ENCODE measurements at regions not wholly inside any gene's neighbourhood (a gene's known extent, or its start where the extent isn't known, plus 50 kb on each side); places are given as distances from the start of the nearest gene placed in this dataset.

DNA sequence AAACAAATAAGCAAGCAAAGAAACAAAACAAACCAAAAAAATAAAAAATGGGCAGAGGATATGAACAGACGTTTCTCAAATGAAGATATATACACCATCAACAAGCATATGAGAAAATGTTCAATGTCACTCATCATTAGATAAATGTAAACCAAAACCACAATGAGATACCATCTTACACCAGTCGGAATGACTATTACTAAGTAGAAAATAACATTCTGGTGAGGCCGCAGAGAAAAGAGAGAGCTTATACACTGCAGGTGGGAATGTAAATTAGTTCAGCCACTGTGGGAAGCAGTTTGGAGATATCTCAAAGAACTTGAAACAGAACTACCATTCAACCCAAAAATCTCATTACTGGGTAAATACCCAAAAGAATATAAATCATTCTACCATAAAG is 321.0 kb upstream of the SLIT2 start:
- Histone ChIP-seq H3K27ac (ENCODE audit: insufficient read depth, low read depth, low read length) (no peak overlapping the region), H3K36me3 (ENCODE audit: control insufficient read depth in 2 of 2, extremely low read depth in 1 of 2, insufficient read depth in 2 of 2, low read length in 2 of 2) (no peaks in the 10 kb centered on the region), H2AFZ (ENCODE audit: low read depth, low read length) (no peak overlapping the region), H3K9me3 (replicated peaks; ENCODE audit: control insufficient read depth, insufficient read depth, low read length) (no peaks in the 10 kb centered on the region), H3K4me3 (replicated peaks in 1 of 3; ENCODE audit: insufficient read depth in 1 of 3, low read depth in 1 of 3, low read length in 3 of 3) (no peak overlapping the region), H3K27me3 (ENCODE audit: control insufficient read depth in 2 of 2, insufficient read depth in 2 of 2, low read length in 2 of 2) (no peaks in the 10 kb centered on the region), H3K4me2 (ENCODE audit: insufficient read depth, low read length) (no peak overlapping the region), H3K4me1 (ENCODE audit: control insufficient read depth, extremely low read depth, insufficient read depth, low read length) (no peaks in the 10 kb centered on the region), H3K9me1 (replicated peaks; ENCODE audit: control insufficient read depth, extremely low read depth, insufficient read depth, low read length) (no peaks in the 10 kb centered on the region), H3K9ac (replicated peaks; ENCODE audit: extremely low read depth, insufficient read depth, low read length) (no peak overlapping the region), H4K20me1 (replicated peaks; ENCODE audit: control insufficient read depth, extremely low read depth, insufficient read depth, low read length) (no peaks in the 10 kb centered on the region), H3K79me2 (ENCODE audit: control insufficient read depth, insufficient read depth, low read length) (no peaks in the 10 kb centered on the region)
- dilution Hi-C loops (cut with MboI; ENCODE audit: extremely low pct_ligation_motif_present, low sequenced_read_pairs) (no loop called here), intact Hi-C loops (cut with micrococcal nuclease) (no loop called here)
- no TSS peak for BruUV-seq (replicated peaks)
- ChIA-PET POLR2A (no interaction called here), CTCF (no interaction called here)
- TF ChIP-seq POLR2A (IDR thresholded peaks at IDR 0.05; ENCODE audit: low read depth, low read length), result no peak
- TF ChIP-seq, protein P1, sequence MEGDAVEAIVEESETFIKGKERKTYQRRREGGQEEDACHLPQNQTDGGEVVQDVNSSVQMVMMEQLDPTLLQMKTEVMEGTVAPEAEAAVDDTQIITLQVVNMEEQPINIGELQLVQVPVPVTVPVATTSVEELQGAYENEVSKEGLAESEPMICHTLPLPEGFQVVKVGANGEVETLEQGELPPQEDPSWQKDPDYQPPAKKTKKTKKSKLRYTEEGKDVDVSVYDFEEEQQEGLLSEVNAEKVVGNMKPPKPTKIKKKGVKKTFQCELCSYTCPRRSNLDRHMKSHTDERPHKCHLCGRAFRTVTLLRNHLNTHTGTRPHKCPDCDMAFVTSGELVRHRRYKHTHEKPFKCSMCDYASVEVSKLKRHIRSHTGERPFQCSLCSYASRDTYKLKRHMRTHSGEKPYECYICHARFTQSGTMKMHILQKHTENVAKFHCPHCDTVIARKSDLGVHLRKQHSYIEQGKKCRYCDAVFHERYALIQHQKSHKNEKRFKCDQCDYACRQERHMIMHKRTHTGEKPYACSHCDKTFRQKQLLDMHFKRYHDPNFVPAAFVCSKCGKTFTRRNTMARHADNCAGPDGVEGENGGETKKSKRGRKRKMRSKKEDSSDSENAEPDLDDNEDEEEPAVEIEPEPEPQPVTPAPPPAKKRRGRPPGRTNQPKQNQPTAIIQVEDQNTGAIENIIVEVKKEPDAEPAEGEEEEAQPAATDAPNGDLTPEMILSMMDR (IDR thresholded peaks at IDR 0.05; ENCODE audit: extremely low read depth in 1 of 2, insufficient read depth in 1 of 2, low read depth in 1 of 2, low read length in 2 of 2), result no peak
- TF ChIP-seq FOS (IDR thresholded peaks at IDR 0.05; ENCODE audit: borderline replicate concordance, insufficient read depth, low read length), result no peak
- TF ChIP-seq, protein P2, sequence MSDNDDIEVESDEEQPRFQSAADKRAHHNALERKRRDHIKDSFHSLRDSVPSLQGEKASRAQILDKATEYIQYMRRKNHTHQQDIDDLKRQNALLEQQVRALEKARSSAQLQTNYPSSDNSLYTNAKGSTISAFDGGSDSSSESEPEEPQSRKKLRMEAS (IDR thresholded peaks at IDR 0.05; ENCODE audit: insufficient read depth, insufficient read length), result no peak
- no peak for TF ChIP-seq EZH2 (IDR thresholded peaks at IDR 0.05; ENCODE audit: borderline replicate concordance, low read depth, low read length, severe bottlenecking)
- no peak for TF ChIP-seq MYC (IDR thresholded peaks at IDR 0.05; ENCODE audit: low read depth, low read length)
- TF ChIP-seq POLR2AphosphoS5 (IDR thresholded peaks at IDR 0.05; ENCODE audit: insufficient read depth, low read depth, low read length), result no peak
- no peak for TF ChIP-seq JUN (IDR thresholded peaks at IDR 0.05; ENCODE audit: borderline replicate concordance, insufficient read depth, insufficient read length, low read depth)
- no peak for TF ChIP-seq GATA2 (IDR thresholded peaks at IDR 0.05; ENCODE audit: insufficient read depth, insufficient read length, low read depth, low read length)
- DNase-seq (ENCODE audit: low read depth, low spot score), result no peak
- FAIRE-seq, result no peak

Measured in endothelial cell of umbilical vein (primary cell).